ENCODE measurements at regions not wholly inside any gene's neighbourhood (a gene's known extent, or its start where the extent isn't known, plus 50 kb on each side); places are given as distances from the start of the nearest gene placed in this dataset.
A peak's percentile ranks its signal among the peaks of the same experiment; 100 is the strongest.

- TF ChIP-seq RAD21 (IDR thresholded peaks at IDR 0.05; ENCODE audit: low read depth) (peak; percentile 29), REST (IDR thresholded peaks at IDR 0.05; ENCODE audit: low read depth) (no peak), TEAD4 (IDR thresholded peaks at IDR 0.05) (no peak)
Measured at GRCh38 chr6:30820193-30820592, 64.1 kb upstream of the DDR1 start.

- no peak for TF ChIP-seq NFIC (IDR thresholded peaks at IDR 0.05)
Measured at GRCh38 chr6:30819297-30819917, 64.9 kb upstream of the DDR1 start.

GRCh38 chr6:30818391-30818841 is 65.9 kb upstream of the DDR1 start:
- TF ChIP-seq EGR1 (IDR thresholded peaks at IDR 0.05) (no peak), CREB1 (IDR thresholded peaks at IDR 0.05; ENCODE audit: low read depth) (no peak), REST (IDR thresholded peaks at IDR 0.05; ENCODE audit: low read depth) (no peak), CEBPB (IDR thresholded peaks at IDR 0.05) (no peak; the same call in 1 of the 2 replicates)

- no peak for TF ChIP-seq FOXM1 (IDR thresholded peaks at IDR 0.05; ENCODE audit: borderline replicate concordance, low read depth)
Measured at GRCh38 chr6:30816791-30817739, 67.3 kb upstream of the DDR1 start.

- TF ChIP-seq RAD21 (IDR thresholded peaks at IDR 0.05; ENCODE audit: low read depth) (no peak), FOXM1 (IDR thresholded peaks at IDR 0.05; ENCODE audit: borderline replicate concordance, low read depth) (no peak), NFIC (IDR thresholded peaks at IDR 0.05) (no peak), MAX (IDR thresholded peaks at IDR 0.05) (peak; percentile 76), TEAD4 (IDR thresholded peaks at IDR 0.05) (peak; percentile 54; the same call in 1 of the 2 replicates), USF1 (IDR thresholded peaks at IDR 0.05) (peak; percentile 76), ZBTB7A (IDR thresholded peaks at IDR 0.05; ENCODE audit: low read depth) (no peak)
Measured at GRCh38 chr6:30814146-30815040, 69.9 kb upstream of the DDR1 start.

GRCh38 chr6:30813631-30814145 is 69.3 kb upstream of the IER3 start:
- TF ChIP-seq CEBPB (IDR thresholded peaks at IDR 0.05) (no peak), YY1 (IDR thresholded peaks at IDR 0.05; ENCODE audit: low read depth) (no peak), REST (IDR thresholded peaks at IDR 0.05; ENCODE audit: low read depth) (no peak), CREB1 (IDR thresholded peaks at IDR 0.05; ENCODE audit: low read depth) (no peak), TCF12 (IDR thresholded peaks at IDR 0.05; ENCODE audit: low read depth) (no peak), FOXM1 (IDR thresholded peaks at IDR 0.05; ENCODE audit: borderline replicate concordance, low read depth) (no peak), TEAD4 (IDR thresholded peaks at IDR 0.05) (no peak), MAX (IDR thresholded peaks at IDR 0.05) (no peak), NFIC (IDR thresholded peaks at IDR 0.05) (no peak), TAF1 (IDR thresholded peaks at IDR 0.05; ENCODE audit: low read depth) (no peak), ZBTB7A (IDR thresholded peaks at IDR 0.05; ENCODE audit: low read depth) (no peak), EP300 (IDR thresholded peaks at IDR 0.05; ENCODE audit: borderline replicate concordance) (no peak), USF1 (IDR thresholded peaks at IDR 0.05) (no peak), EGR1 (IDR thresholded peaks at IDR 0.05) (no peak), RAD21 (IDR thresholded peaks at IDR 0.05; ENCODE audit: low read depth) (no peak)

All from Ishikawa (cell line).